Adrenal gland (tissue), 9 donors: ENCODE measurements at regions not wholly inside any gene's neighbourhood (a gene's known extent, or its start where the extent isn't known, plus 50 kb on each side); places are given as distances from the start of the nearest gene placed in this dataset.

Experiments used
- DNase-seq, 7 donors: peaks; one replicate each; pipeline ENCODE4 v3.0.0-alpha.2; 2019 to 2020
- H3K27ac ChIP-seq, 5 donors: fragments of 200-600 bp; sonication (generic) in 4 of 5; 1 replicate in 3 of 5; 2 replicates in 2 of 5; pipeline versions ENCODE4 v1.5.1 to v1.8.0; 2016 to 2020; ENCODE audit warnings: mild to moderate bottlenecking in 1 of 5
- H3K27me3 ChIP-seq: fragments of 200-600 bp; 2 replicates; pipeline ENCODE4 v1.8.0; 2021
- H3K36me3 ChIP-seq, 2 donors: fragments of 200-600 bp; replicated peaks in 1 of 2; 1 replicate in 1 of 2; 2 replicates in 1 of 2; pipeline versions ENCODE4 v1.5.1 to v1.8.0; 2018 to 2022
- H3K4me1 ChIP-seq, 2 donors: fragments of 200-600 bp; replicated peaks in 1 of 2; 1 replicate in 1 of 2; 2 replicates in 1 of 2; pipeline versions ENCODE4 v1.5.1 to v1.8.0; 2018 to 2021
- H3K4me3 ChIP-seq, 4 donors: fragments of 200-600 bp; sonication (generic) in 3 of 4; one replicate each; pipeline ENCODE4 v1.5.1; 2016 to 2018
- H3K9me3 ChIP-seq, 3 donors: fragments of 200-600 bp; sonication (generic) in 1 of 3; replicated peaks in 1 of 3; 1 replicate in 2 of 3; 2 replicates in 1 of 3; pipeline versions ENCODE4 v1.5.1 to v1.8.0; 2016 to 2021
- POLR2A ChIP-seq, 2 donors: fragments of 450-650 bp; IDR thresholded peaks; one replicate each; pipeline ENCODE4 v1.6.1; 2017; ENCODE audit warnings: antibody characterized with exemption in 2 of 2, mild to moderate bottlenecking in 2 of 2, moderate library complexity in 1 of 2
- WGBS, 4 donors: extraction: QIAGEN DNeasy Blood & Tissue Kit in 2 of 4; methylation state at CpG; one replicate each; pipeline versions ENCODE4 v1.1.5 to v1.1.7; 2013 to 2017; 5-methylcytosine and 5-hydroxymethylcytosine counted together
- intact Hi-C, 2 donors: fragments of 100-400 bp; cut with DNase I; formaldehyde crosslinking; loops; one replicate each; pipeline versions ENCODE4 v1.14.1 to v1.15.0; 2022 to 2023
- TF ChIP-seq, protein P1 (sequence below), 6 experiments: fragments of 450-650 bp in 4 of 6; fragments of 200-600 bp in 2 of 6; sonication (generic) in 1 of 6; IDR thresholded peaks; 1 replicate in 5 of 6; 2 replicates in 1 of 6; pipeline versions ENCODE4 v1.5.1 to v1.8.0; 2016 to 2021; ENCODE audit warnings: antibody characterized with exemption in 6 of 6, mild to moderate bottlenecking in 2 of 6, moderate library complexity in 1 of 6
- donor health status: healthy with polysubstance abuse.
- donor health status: Bipolar disorder and iron deficiency.
- donor health status: DM: yes; HTN: yes; CAD: no.
- donor health status: DM: no; HTN: no; CAD: no.
- donor health status: DM: no; HTN: no; CAD: no.

DNA sequence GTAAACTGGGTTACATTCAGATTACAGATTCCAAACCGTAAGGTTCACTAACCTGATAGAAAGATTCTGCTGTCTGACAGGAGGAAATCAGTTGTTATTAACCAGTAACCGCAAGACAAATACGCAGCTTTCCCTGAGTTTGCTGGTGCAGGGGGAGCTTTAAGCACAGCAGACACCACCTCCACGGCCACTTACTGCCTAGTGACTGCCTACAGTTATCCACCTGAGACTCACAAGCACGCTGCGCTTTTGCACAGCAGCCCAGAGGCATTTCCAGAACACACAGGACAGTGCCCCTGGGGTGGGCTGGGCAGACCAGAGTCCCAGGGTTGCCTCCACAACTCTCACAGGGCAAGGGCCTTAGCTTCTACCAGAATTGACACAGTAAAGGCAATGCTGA lies 90.9 kb downstream of the CTTN start:
- Histone ChIP-seq H3K27ac (no peak overlapping the region), H3K4me1 (no peaks in the 10 kb centered on the region), H3K27me3 (no peaks in the 10 kb centered on the region), H3K4me3 (no peak overlapping the region), H3K9me3 (no peaks in the 10 kb centered on the region), H3K36me3 (no peaks in the 10 kb centered on the region)
- intact Hi-C loops = no loop called here
- DNase-seq = no peak
- TF ChIP-seq POLR2A (IDR thresholded peaks at IDR 0.05) = no peak
- TF ChIP-seq, protein P1, sequence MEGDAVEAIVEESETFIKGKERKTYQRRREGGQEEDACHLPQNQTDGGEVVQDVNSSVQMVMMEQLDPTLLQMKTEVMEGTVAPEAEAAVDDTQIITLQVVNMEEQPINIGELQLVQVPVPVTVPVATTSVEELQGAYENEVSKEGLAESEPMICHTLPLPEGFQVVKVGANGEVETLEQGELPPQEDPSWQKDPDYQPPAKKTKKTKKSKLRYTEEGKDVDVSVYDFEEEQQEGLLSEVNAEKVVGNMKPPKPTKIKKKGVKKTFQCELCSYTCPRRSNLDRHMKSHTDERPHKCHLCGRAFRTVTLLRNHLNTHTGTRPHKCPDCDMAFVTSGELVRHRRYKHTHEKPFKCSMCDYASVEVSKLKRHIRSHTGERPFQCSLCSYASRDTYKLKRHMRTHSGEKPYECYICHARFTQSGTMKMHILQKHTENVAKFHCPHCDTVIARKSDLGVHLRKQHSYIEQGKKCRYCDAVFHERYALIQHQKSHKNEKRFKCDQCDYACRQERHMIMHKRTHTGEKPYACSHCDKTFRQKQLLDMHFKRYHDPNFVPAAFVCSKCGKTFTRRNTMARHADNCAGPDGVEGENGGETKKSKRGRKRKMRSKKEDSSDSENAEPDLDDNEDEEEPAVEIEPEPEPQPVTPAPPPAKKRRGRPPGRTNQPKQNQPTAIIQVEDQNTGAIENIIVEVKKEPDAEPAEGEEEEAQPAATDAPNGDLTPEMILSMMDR (IDR thresholded peaks at IDR 0.05) = no peak
- WGBS, 4 donors = 89 to 94% (median 92%) methylated on average over 4 to 6 of the region's 6 CpGs

DNA sequence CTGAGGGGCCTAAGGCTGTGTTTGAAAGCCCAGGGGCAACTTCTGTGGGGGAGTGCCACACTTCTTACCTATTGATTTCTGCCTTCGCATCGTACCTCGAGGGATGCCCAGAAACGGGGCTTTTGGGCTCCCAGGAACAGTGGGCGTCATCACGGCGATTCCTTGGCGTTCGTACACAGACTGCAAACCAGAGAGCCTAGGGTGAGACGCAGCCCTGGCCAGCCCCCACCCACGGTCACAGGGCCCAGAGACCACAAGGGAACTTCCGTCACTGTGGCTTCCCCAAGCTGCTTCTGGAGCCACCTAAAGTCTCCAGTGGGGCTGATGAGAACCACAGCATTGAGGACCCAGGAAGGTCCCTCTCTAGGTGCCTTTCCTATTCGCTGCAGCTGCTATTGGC lies 91.9 kb downstream of the CTTN start:
- TF ChIP-seq POLR2A (IDR thresholded peaks at IDR 0.05) = no peak
- TF ChIP-seq, protein P1 (IDR thresholded peaks at IDR 0.05) = no peak
- no peak for DNase-seq

DNA sequence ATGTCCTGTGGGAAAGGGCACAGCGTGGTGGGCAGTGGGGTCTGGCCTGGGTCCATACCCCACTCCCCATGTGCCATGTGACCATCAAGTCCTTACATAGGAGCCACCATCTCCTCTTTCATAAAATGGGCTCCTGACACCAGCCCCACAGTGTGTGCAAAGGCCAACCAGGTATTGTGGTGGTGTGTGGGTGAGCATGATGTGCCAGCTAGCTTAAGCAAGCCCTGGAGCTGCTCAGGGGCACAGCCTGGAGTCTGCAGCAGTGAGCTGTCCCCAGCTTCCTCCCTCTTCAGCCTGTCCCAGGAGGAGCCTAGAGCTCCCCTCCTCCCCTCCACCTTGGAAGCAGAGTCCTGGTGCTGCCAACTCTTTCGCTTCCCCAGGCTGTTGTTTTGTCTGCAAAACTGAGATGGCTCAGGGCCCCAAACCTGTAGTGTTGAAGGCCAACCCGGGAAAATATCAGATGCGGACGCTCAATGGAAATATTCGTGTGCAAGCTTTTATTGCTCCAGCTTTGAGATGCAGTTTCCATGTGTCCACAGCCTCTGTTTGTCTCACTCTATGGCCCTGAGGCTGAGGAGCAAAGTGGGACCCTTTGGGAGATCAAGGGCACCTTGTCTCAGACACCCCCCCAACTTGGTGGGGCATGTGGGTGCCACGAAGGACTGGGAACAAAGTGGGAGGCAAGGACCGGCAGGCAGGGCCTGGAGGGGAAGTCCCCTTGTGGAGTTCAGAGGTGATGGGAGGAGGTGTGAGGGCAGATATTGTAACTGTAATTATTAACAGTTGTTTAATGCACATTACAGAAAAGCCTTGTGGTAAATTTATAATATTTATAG lies 92.6 kb downstream of the CTTN start:
- Histone ChIP-seq H3K4me3 (no peak overlapping the region), H3K9me3 (no peaks in the 10 kb centered on the region), H3K27ac (no peak overlapping the region), H3K4me1 (no peaks in the 10 kb centered on the region), H3K36me3 (no peaks in the 10 kb centered on the region), H3K27me3 (no peaks in the 10 kb centered on the region)
- WGBS, 4 donors = 83 to 95% (median 88%) methylated on average over 7 to 8 of the region's 8 CpGs
- intact Hi-C loops = no loop called here
- DNase-seq = no peak
- TF ChIP-seq, protein P1 (IDR thresholded peaks at IDR 0.05) = no peak
- TF ChIP-seq POLR2A (IDR thresholded peaks at IDR 0.05) = no peak

More for the DNA sequence above, 91.9 kb downstream of the CTTN start:
- Histone ChIP-seq H3K4me3 (no peak overlapping the region), H3K4me1 (no peaks in the 10 kb centered on the region), H3K36me3 (no peaks in the 10 kb centered on the region), H3K27ac (no peak overlapping the region), H3K9me3 (no peaks in the 10 kb centered on the region), H3K27me3 (no peaks in the 10 kb centered on the region)
- WGBS, 4 donors = 83 to 96% (median 93%) methylated on average over 6 to 13 of the region's 13 CpGs
- intact Hi-C loops = no loop called here

DNA sequence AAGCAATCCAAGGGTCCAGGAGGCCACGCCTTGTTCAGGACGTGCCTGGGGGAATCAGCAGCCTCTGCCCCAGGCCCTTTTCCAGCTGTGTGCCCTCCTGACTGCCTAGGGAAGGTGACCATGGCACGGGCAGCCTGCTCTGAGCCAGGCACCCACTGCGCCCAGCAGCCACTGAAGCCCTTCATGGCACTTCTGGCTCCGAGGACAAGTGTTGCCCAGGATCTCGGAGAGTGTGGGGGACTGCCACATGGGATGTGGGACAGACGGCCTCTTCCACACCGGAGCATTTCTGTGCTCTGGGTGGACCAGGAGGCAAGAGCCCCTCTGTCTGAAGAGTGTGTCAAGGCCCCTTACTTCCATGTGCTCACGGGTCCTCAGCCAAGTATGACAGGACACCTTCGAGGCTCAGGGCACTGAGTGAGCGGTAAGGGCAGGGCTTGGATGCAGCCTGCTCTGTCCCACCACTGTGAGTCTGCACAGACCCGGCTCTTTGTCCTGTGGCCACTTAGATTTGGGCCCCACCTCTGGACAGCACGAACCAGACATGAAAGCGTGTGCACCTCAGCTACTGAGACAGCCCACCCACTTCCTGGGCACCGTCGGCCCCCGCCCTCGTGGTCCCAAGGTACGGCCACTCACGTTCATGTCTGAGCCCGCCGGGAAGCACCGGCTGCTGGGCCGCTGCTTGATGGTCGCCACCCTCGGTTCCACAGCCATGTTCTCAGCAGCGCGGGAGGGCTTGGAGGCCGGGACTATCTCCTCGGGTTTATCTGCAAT lies 93.6 kb downstream of the CTTN start:
- no peaks in the 10 kb centered on the region for H3K9me3 ChIP-seq
- intact Hi-C loops = no loop called here
- H3K4me1 ChIP-seq = no peaks in the 10 kb centered on the region
- no peak overlapping the region for H3K27ac ChIP-seq
- TF ChIP-seq POLR2A (IDR thresholded peaks at IDR 0.05) = no peak
- TF ChIP-seq, protein P1 (IDR thresholded peaks at IDR 0.05) = no peak
- no peaks in the 10 kb centered on the region for H3K27me3 ChIP-seq
- H3K36me3 ChIP-seq = no peaks in the 10 kb centered on the region
- H3K4me3 ChIP-seq = no peak overlapping the region
- no peak for DNase-seq
- WGBS, 4 donors = 83 to 97% (median 96%) methylated on average over 10 to 30 of the region's 30 CpGs
